ENCODE measurements at regions not wholly inside any gene's neighbourhood (a gene's known extent, or its start where the extent isn't known, plus 50 kb on each side); places are given as distances from the start of the nearest gene placed in this dataset.

GRCh38 chr15:27646531-27646930 is 452.6 kb downstream of the OCA2 start:
- H3K4me1 ChIP-seq (ENCODE audit: insufficient read depth, low read length) = no peaks in the 10 kb centered on the region
- intact Hi-C loops (cut with micrococcal nuclease; ENCODE audit: unreplicated experiment) = no loop called here
- 0% methylated on average over 6 of the region's 6 CpGs for WGBS (ENCODE audit: low lambda C conversion rate)
- TF ChIP-seq IKZF4 (CRISPR knock-in tag; IDR thresholded peaks at IDR 0.05; ENCODE audit: borderline replicate concordance, low read depth, not compliant biosample characterization) (no peak), SUZ12 (IDR thresholded peaks at IDR 0.05; ENCODE audit: low read depth, low read length) (no peak), ZHX1 (CRISPR knock-in tag; IDR thresholded peaks at IDR 0.05; ENCODE audit: low read depth) (no peak), ZNF724P (CRISPR knock-in tag; IDR thresholded peaks at IDR 0.05; ENCODE audit: borderline replicate concordance) (no peak), MIXL1 (CRISPR knock-in tag; IDR thresholded peaks at IDR 0.05) (no peak), DZIP1 (CRISPR knock-in tag; IDR thresholded peaks at IDR 0.05) (no peak), KLF11 (CRISPR knock-in tag; IDR thresholded peaks at IDR 0.05) (no peak), ATF7-NPFF (CRISPR knock-in tag; IDR thresholded peaks at IDR 0.05; ENCODE audit: low read depth) (no peak), ZNF44 (CRISPR knock-in tag; IDR thresholded peaks at IDR 0.05) (no peak), PRDM10 (CRISPR knock-in tag; IDR thresholded peaks at IDR 0.05; ENCODE audit: low read depth) (no peak), ZNF253 (CRISPR knock-in tag; IDR thresholded peaks at IDR 0.05; ENCODE audit: borderline replicate concordance) (no peak), ZNF660 (CRISPR knock-in tag; IDR thresholded peaks at IDR 0.05; ENCODE audit: borderline replicate concordance, low read depth) (no peak)
- no peaks in the 10 kb centered on the region; a peak in 1 of 5 replicates for H3K27me3 ChIP-seq (ENCODE audit: control insufficient read depth in 1 of 2, insufficient read depth in 2 of 2, low read length in 2 of 2)
- no peaks in the 10 kb centered on the region for H3K79me2 ChIP-seq (ENCODE audit: insufficient read depth, low read length)
- in situ Hi-C loops (cut with HindIII; ENCODE audit: extremely low pct_ligation_motif_present, low pct_unique_long_range_greater_than_20kb) = no loop called here
- BruUV-seq (replicated peaks) = no TSS peak
- no peaks in the 10 kb centered on the region for H4K20me1 ChIP-seq (ENCODE audit: insufficient read depth, low read length)
- H3K36me3 ChIP-seq (replicated peaks in 1 of 2; ENCODE audit: control insufficient read depth in 1 of 2, insufficient read depth in 2 of 2, low read length in 2 of 2) = no peaks in the 10 kb centered on the region
- DNase-seq (ENCODE audit: low spot score) (no peak), ATAC-seq (no peak), FAIRE-seq (no peak)
- ChIA-PET CTCF (ENCODE audit: low intra/inter-chr PET ratio, low total read pairs) (no interaction called here), POLR2A (no interaction called here)
- no peak overlapping the region for H3K4me2 ChIP-seq (ENCODE audit: low read depth, low read length)
- H2AFZ ChIP-seq (ENCODE audit: low read length) = no peak overlapping the region
- no peak overlapping the region for H3K27ac ChIP-seq (ENCODE audit: extremely low read length, insufficient read depth, low read length)
- peaks cover 20% of the 10 kb centered on the region; the same call in 1 of the 2 replicates for H3K9me3 ChIP-seq (ENCODE audit: low read length)
- H3K9ac ChIP-seq (ENCODE audit: insufficient read depth, low read depth, low read length) = no peak overlapping the region
- no peak overlapping the region for H3K4me3 ChIP-seq (replicated peaks in 1 of 3; ENCODE audit: insufficient read depth in 1 of 3, low read depth in 2 of 3, low read length in 3 of 3)

Measured in HepG2 (cell line).